GM19397 (cell line): ENCODE measurements at regions not wholly inside any gene's neighbourhood (a gene's known extent, or its start where the extent isn't known, plus 50 kb on each side); places are given as distances from the start of the nearest gene placed in this dataset.
"Not testable (repeated sequence)": the region's sequence is repeated elsewhere in the genome, so short reads cannot be mapped to it uniquely, and the experiment has no call there.

ENCODE experiments used
- ATAC-seq: cut with Tn5 transposase; IDR thresholded peaks from one replicate; pipeline ENCODE4 v1.9.1; 2021; ENCODE audit warnings: mild to moderate bottlenecking, moderate library complexity; ENCODE audit not compliant: unreplicated experiment

GRCh38 chr6:51299621-51300380 lies 481.1 kb downstream of the TFAP2B start:
- no peak for ATAC-seq

DNA sequence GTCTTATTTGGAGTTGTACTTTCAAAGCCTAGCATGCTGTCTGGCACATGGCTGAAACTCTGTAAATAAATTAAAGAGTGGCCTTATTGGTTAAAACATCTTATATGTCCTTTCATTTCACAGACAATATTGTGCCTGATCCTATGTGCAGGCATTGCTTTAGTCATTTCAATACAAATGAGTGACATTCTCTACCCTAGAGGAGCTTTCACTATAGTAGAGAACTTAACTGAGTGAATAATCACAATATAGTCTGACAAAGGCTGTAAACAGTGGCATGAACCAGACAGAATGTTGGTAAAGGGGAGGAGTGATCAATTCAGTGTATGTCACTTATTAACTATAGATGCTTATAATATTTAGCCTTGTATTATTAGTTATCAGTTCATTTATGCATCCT lies 481.8 kb downstream of the TFAP2B start:
- no peak for ATAC-seq

DNA sequence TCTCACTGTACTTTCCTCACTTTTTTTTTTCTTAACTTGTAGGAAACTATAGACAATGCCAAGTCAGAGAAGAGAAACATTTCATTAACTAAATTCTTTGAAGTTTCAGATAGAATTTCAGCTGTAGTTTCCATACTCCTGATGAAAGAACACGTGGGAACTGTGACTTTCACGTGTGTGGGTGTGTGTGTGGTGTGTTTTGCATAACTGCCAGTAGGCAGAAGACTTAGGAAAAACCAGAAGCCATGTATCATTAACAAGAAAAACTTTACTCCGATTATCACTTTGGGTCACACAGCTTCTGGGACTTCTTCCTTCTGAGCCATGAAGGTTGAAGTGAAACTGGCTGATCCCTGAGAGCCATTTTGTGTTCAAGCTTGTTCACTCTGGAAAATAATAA lies 483.3 kb downstream of the TFAP2B start:
- no peak for ATAC-seq

GRCh38 chr6:51302431-51302830 lies 483.8 kb downstream of the TFAP2B start:
- ATAC-seq, result no peak

DNA sequence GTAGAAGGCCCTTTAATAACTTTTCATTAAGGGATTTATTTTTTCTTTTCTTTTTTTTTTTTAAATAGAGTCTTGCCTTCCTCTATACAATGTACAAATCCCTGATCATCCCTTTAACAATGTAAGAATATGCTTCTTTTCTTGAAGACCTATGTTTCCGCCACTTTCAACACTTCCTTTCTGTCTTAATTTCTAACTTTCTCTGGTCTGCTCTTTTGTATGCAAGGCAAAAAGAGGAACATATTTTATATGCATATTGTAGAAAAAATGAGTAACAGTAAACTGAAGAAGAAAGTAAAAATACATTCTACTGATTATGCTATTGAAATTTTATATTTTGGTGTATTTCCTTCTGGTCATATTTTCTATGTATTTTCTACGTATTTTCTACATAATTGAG lies 484.7 kb downstream of the TFAP2B start:
- ATAC-seq, result no peak

- ATAC-seq, result no peak
Measured at GRCh38 chr6:51314965-51315364, 496.3 kb downstream of the TFAP2B start.

DNA sequence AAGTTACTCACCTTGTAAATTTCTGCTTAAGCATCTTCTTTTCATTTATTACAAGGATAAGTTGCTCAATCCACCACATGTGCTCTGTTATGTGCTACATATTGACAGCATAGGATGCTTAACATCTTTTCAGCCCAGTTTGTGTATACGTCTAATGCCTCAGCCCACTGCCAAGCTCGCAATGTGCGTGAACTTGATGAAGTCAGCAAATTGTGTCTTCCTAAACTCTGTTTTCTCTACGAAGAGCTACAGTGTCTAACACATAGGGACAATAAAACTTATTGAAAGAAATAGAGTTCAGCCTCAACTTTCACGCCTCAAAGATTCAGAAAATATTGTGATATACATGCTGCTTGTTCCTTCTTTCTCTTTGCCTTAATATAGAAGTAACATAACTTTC lies 500.0 kb downstream of the TFAP2B start:
- ATAC-seq, result no peak

- not testable (repeated sequence) for ATAC-seq
Measured at GRCh38 chr6:51321477-51321876, 502.8 kb downstream of the TFAP2B start.

GRCh38 chr6:51322505-51322904 lies 503.8 kb downstream of the TFAP2B start:
- ATAC-seq, result no peak

DNA sequence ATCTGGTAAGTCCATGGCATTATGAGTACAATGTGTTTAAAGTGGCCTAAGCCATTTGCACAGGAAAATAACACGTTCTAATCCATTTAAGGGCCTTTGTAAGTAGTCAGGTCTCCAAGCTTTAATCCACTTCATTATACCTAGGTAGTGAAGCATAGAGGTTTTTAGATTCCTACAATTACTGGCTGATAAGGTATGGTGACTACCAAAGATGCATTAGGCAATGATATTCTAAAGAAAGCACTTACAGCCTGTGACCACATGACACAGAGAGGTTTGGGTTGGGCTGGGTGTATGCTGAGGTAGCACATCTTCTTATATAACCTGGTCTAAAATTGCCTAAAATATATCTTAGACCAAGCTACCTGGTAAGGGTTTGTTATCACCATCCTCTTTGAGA lies 504.4 kb downstream of the TFAP2B start:
- ATAC-seq, result no peak

DNA sequence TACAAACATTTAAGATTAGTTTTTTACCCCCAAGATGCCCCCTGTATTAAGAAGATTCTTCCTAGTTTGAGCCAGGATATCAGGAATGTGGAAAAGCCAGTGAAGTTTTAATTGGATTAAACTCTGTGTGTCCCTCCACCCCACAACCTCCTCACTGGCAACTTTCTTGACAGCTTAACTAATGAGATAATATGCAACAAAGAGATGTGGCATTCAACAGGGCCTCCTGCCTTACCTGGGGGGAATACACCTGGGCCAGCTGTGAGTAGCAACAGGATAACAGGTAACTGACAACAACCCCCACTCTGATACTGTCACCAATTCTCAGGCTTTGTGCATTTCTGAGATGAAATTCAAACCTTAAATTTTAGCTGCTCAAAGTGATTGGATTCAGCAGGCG lies 512.3 kb downstream of the TFAP2B start:
- no peak for ATAC-seq

GRCh38 chr6:51335543-51335942 lies 516.9 kb downstream of the TFAP2B start:
- ATAC-seq, result no peak

- no peak for ATAC-seq
Measured at GRCh38 chr6:51336185-51336584, 517.5 kb downstream of the TFAP2B start.

DNA sequence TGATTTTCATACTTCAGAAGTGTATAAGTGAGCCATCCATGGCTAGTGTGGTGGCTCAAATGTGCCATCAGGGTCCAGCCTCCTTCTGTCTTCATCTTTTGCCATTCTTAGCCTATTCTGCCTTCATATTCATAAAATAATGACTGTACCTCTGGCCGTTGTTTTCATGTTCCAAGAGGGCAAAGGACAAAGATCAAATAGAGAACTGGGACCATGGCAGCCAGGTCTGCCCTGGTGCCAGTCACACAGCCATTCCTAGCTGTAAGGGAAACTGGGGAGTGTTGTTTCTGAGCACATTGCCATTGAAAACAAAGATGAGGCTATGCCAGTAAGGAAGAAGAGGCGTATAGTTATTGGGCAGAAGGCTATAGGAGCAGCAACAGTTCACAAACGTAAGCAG lies 518.6 kb downstream of the TFAP2B start:
- ATAC-seq, result no peak

DNA sequence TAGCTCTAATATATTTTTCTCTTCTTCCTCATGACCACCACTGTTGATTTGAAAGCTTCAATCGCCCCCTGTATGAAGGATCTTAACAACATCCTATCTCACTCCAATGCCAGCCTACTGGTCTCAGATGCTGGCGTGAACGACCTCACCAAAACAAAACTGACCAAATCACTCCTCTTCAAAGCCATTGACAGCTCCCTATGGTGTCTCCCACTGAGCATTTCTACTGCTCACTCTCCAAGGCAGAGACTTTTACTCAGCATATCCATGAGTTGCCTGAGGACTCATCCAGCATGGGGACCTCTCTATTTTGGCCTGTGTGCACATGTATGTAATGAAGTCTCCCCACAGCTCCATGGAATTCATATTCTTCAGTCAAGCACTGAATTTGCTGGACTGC lies 520.4 kb downstream of the TFAP2B start:
- no peak for ATAC-seq

DNA sequence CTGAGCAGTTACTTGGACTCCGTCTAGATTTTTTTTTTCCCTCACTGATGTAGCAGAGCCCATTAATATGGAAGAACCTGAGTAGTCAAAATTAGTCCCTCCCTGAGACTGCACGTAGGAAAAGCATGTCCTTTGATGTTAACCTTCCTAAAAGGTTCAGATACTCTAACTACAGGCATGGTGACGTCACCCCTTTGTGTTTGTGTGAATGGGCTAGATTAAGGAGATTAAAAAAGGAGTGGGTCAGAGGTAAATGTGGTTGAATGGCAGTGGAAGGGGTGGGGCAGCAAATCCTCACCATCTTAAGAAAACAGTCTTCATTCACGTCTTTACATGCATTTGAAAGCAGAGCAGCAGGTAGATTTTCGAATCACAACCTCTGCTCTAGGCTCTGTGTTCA lies 521.1 kb downstream of the TFAP2B start:
- no peak for ATAC-seq

DNA sequence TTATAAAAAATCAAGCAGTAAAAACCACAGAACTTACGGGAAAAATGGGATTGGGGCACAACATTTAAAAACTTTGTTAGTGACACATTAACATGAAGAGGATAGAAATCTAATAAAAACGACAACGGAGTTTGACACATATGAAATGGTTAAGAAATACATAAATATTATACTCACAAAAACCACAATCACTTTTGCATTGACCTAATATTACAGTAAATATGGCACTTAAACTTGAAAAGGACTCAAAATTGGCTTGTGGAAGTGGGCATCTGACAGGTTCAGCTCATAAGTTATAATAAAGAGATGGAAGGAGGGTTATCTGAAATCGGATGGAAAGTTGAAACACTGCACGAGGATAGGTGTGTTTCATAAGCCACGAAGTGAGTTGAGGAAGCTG lies 523.7 kb downstream of the TFAP2B start:
- ATAC-seq, result no peak

GRCh38 chr6:51349857-51350256 lies 531.2 kb downstream of the TFAP2B start:
- ATAC-seq, result no peak

DNA sequence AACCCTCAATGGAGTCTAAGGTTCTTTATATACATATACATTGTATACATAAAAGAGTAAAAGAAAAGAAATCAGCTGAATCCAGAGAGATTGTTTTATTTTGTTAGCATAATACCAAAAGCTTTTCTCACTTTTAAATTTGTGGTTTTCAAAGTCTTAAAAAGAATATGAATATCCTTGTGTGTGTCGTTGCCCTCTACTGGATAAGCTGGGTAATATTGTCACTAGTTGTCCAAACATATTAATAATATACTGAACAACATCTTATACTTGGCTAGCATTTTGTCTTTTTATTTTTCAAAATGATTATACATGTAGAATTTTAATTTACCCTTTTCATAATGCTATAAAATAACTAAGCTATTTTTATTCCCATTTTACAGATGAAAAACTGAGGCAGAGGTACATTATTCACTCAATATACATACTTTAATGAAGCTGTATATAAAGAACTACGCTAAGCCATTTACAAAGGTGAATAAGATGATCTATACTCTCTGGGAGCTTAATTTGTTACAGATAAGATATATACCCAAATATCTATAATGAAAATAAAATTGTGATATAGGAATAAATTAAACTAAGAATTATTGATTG lies 531.7 kb downstream of the TFAP2B start:
- no peak for ATAC-seq

DNA sequence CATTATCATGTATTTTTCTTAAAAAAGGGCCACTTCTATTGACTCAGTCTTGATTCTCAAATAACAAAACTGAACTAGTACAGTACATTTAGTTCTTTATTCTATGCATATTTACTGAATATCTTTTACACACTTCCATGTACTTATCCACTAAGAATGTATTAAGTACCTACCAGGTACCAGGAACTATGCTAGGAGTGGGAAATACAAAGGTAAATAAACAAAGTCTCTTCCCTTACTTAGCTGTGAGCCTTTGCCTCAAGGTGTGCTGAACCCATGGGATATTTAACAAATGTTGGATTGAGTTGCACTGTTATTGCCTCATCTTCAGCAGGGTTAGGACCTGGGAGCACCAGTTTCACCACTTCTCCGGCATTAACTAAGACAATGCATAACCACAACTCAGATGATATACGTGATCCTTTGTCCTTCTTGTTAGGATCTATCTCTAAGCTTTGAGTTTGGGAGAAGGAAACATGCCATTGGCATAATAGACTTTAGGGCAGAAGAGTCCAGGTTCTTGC lies 533.9 kb downstream of the TFAP2B start:
- no peak for ATAC-seq

- no peak for ATAC-seq
Measured at GRCh38 chr6:51360287-51360686, 541.6 kb downstream of the TFAP2B start.

DNA sequence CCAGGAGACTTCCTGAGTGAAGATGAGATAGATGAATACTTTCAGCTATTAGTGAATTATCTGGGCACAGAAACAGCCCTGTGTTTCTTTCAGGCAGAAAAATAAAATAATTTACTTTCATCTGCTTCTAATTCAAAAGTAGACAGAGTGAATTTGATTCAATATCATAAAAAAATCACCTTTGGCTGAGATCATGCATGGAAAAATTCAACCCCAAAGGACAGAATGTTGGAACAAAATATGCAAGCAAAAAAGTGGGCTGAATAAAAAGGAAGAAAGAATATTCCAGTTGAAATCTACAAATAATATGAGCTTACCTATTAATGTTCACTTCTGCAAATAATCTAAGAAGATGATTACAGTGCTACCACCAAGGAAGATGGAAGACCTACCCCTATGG lies 546.9 kb downstream of the TFAP2B start:
- no peak for ATAC-seq

- ATAC-seq, result no peak
Measured at GRCh38 chr6:51369485-51369884, 550.8 kb downstream of the TFAP2B start.
